ENCODE measurements at regions not wholly inside any gene's neighbourhood (a gene's known extent, or its start where the extent isn't known, plus 50 kb on each side); places are given as distances from the start of the nearest gene placed in this dataset.
"Not testable (repeated sequence)": the region's sequence is repeated elsewhere in the genome, so short reads cannot be mapped to it uniquely, and the experiment has no call there.

GRCh38 chr9:84511651-84512050, 157.9 kb upstream of the NTRK2 start:
- DNase-seq = no peak

DNA sequence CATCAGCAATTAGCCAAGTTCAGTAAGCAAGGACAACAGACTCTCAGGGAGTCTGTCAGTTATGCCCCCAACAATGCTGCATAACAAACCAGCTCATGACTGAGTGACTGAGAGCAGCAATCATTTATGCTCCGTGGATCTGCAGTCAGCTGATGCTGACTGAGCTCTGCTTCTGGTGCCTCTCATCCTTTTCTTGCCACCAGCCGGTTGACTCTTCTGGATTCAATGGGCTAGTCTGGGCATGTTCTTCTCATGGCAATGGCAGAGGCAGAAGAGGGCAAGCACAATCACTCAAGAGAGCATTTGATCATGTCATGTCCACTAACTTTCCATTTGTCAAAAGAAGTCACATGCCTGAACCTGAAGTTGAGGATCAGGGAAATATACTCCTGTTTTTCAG, 157.0 kb upstream of the NTRK2 start:
- DNase-seq = no peak

DNA sequence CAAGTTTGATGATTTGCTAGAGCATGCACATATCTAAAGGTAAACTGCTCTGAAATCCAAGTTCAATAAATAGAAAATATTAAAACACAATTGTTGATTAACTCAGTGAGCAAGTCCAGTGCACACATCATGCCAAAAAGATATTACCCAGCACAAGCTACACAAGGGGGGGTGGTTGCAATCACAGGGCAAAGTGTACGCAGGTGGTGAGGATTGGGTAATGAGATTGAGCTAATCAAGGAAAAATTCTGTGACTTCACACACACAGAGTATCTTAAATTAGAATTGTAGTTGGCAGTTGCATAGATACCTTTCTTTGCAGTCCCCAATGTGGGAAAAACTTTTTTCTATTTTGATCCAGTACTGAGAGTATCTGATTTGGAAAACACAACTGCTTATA, 156.1 kb upstream of the NTRK2 start:
- no peak for DNase-seq

GRCh38 chr9:84513979-84514378, 155.6 kb upstream of the NTRK2 start:
- DNase-seq = no peak

DNA sequence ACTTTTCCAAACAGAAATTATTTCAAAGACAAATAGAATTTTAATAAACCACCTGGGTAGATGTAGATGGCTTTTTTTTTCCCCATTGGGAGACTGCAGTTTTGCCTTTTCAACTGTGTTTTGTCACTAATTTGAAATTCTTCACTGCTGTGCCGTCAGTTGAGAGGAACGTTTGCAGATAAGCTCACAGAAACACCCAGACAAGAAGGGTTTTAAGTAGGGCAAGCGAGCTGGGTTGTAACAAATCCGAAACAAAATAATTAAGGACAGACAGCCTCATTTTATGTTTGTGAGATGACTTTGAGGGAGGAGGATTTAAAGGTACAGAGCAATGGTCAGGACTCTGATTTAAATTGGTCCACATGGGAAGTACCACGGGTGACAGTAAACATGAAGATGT, 155.1 kb upstream of the NTRK2 start:
- DNase-seq = no peak

DNA sequence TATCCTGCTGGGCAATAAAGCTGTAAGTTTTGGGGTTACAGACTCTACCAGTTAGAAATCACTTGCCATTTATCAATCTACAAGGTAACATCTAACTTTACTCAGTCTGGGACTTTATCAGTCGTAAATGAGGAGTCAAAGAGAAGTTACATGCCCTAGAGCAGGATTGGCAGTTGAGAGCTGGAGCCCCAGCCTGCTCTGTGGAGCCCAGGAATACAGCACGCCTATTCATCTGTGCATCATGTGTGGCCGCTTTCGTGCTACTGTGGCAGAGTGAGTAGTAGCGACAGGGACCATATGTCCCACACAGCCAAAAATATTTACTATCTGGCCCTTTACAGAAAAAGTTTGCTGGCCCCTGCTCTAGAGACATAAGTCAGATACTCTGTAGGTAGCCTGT, 152.5 kb upstream of the NTRK2 start:
- DNase-seq = no peak

DNA sequence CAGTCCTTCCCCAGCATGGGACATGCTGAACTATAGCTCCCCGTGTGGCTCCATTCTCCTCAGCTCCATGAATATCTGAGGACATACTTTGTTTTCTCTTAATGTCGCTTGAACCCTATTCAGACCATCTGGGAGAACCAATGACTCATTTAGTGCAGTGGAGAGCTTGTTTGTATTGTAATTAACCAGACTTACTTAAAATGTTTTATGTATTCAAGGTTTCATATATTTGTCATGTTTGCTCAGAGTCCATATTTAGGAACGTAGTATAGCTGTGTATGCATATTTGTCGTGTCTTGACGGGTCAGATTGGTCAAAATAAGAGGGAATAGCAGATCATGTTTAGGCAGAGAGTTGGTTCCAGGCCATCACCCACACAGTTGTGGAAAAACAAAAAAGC, 150.1 kb upstream of the NTRK2 start:
- no peak for DNase-seq

GRCh38 chr9:84521208-84521607, 148.3 kb upstream of the NTRK2 start:
- DNase-seq = no peak

GRCh38 chr9:84526211-84526610, 143.3 kb upstream of the NTRK2 start:
- DNase-seq = not testable (repeated sequence)

DNA sequence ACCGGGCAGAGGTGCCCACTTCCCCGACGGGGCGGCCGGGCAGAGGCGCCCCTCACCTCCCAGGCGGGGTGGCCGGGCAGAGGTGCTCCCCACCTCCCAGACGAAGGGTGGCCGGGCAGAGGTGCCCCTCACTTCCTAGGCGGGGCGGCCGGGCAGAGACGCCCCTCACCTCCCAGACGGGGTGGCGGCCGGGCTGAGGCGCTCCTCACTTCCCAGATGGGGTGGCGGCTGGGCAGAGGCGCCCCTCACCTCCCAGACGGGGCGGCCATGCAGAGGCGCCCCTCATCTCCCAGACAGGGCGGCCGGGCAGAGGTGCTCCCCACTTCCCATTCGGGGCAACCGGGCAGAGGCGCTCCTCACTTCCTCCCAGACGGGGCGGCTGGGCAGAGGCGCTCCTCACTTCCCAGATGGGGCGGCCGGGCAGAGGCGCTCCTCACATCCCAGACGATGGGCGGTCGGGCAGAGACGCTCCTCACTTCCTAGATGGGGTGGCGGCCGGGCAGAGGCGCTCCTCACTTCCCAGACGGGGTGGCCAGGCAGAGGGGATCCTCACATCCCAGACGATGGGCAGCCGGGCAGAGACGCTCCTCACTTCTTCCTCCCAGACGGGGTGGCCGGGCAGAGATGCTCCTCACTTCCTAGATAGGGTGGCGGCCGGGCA, 142.3 kb upstream of the NTRK2 start:
- not testable (repeated sequence) for DNase-seq

- not testable (repeated sequence) for DNase-seq
Measured at GRCh38 chr9:84535973-84536372, 133.6 kb upstream of the NTRK2 start.

GRCh38 chr9:84538879-84539278, 130.7 kb upstream of the NTRK2 start:
- no peak for DNase-seq

- DNase-seq = no peak
Measured at GRCh38 chr9:84542554-84542953, 127.0 kb upstream of the NTRK2 start.

DNA sequence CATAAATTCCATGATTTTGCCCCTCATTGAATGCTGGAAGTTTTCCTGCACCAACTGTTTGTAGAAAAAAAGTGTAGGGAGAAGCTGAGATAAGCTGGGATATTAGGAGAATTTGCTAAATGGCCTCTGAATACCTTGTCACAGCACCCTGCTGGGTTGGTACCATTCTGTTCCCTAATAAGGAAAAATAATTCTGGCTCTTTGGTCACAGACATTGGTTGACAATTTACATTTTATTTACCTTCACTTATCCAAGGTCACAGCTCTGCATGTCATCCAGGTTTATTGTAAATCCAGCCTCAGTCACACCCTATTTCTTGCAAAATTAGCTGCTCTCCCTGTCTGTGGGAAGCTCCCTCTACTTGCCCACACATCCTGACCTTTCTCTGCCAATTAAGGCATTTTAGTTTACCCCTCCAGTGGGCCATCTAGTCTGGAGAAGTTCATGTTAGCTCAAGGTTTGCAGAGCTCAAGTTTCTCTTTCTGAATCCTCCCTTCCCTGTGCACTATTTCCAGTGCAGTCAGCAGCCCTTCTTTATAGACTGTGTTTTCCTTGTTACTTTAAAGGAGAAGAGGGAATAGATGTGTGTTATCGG, 115.4 kb upstream of the NTRK2 start:
- no peak for DNase-seq

DNA sequence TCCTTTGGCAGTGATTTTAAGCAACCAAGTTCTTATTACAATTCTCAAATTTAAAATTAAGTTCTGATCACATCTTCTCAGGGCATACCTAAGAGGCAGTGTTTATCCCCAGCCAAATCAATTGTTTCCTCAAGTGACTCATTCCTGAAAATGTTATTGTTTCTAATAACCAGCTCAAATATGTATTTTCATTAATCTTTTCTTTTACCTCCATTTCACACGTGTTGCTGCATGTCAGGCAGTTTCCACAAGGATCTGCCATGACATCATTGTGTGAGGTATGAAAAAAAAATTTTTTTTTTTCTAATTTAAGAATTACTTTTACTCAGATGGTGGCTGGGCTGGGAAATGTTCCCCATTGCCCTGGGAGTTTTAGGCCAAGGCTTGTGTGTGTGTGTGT, 113.0 kb upstream of the NTRK2 start:
- no peak for DNase-seq

- no peak for DNase-seq
Measured at GRCh38 chr9:84557751-84558150, 111.8 kb upstream of the NTRK2 start.

DNA sequence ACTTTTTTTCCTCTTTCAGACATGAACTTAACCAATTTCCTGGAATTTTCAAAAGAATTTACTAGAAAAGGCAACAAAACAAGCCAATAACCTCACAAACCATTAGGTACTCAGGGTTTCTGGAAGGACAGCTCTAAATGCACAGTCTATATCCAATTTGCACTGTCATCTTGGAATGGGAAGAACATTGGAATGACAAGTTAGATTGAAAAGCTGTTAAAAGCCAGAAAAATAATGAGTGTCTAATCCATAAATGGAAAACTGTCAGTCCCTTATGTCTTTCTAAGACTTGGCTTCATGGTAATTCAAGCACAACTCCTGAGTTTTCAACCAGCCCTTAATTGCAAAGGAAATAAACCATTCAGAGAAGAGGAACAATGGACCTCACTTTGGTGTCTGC, 105.8 kb upstream of the NTRK2 start:
- DNase-seq = no peak

DNA sequence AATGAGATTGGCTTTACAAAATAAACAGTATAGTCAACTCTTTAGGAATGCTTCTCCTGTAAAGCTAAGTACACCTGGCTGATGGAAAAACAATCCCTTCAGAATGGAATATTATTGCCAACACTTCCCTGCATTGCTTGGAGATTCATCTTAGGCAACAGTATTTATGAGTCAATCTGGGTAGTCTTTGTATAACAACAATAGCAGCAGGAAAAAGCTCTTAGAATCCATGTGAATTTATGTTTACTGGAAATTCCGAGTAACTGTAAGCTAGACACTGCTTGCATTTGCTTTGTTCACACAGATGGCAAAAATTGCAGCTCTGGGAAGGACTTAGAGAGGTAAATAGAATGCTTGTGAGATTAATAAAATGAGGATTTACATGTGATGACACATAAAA, 101.7 kb upstream of the NTRK2 start:
- no peak for DNase-seq

DNA sequence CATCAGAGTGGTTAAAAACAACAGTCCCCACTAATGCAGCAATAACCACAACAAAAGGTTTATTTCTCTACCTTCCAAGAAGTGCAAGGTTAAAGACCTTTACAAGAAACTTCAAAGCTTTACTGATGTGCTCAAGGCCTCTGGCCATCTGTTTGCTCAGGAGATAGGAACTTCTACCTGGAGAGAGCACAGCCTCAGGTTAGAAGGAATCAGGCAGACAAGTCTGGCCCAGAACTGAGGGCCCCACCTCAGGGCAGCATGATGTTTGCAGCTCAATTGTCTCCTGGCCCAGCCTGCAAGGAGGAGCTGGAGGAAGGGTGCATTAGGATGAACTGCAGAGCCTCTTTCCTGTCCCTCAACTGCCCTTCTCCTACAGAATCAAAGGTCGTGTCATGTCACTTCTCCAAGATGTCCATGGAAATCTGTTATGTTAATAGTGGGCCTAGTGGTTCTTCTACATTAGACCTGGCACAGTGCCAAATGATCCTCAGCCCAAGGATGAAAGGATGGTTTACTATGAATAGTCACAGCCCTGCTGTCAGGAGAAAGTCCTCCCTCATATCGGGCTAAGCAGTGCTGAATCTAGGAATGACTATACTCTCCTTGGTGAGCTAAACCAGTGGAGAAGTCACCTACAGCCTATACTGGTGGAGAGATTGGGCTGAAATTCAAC, 98.9 kb upstream of the NTRK2 start:
- DNase-seq = no peak

GRCh38 chr9:84573083-84573482, 96.4 kb upstream of the NTRK2 start:
- DNase-seq = no peak

- DNase-seq = no peak
Measured at GRCh38 chr9:84575705-84576104, 93.8 kb upstream of the NTRK2 start.

- no peak for DNase-seq
Measured at GRCh38 chr9:84583866-84584265, 85.7 kb upstream of the NTRK2 start.

DNA sequence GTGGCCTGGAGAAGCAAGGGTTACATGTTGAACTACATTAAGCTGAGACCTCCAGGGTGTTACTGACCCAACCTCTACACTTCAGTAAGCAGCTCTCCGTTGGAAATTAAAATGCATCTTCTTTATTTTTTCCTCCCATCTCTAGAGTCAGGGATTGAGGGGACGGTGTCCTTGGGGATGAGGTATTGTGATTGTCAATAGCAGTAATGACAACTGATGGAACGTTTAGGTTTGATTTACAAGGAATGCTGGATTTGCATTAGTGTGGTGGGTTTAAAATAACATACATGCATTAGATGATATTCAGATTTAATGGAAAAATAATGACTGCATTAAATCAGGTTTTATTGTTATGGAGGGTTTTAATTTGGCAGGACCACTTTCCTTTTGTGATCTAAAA, 82.9 kb upstream of the NTRK2 start:
- no peak for DNase-seq

- DNase-seq = no peak
Measured at GRCh38 chr9:84587153-84587552, 82.4 kb upstream of the NTRK2 start.

DNA sequence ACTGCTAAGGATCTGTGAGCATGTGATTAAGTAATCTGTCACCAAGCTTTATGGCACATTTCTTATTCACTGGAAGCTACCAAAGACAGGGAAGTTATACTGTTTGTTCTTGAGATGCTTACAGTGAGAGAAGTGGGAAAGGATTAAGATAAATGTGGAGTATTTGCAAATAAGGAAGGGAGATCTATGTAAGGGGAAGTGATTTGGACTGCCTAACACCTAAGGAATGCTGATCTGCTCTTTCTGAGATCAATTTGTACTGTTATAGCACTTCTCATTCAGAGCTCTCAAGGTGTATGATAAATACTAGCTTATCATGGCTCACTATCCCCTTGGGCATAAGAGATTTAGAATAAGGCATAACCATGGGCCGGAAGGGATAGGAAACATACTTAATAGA, 80.0 kb upstream of the NTRK2 start:
- DNase-seq = no peak
